AG04449 (cell line): ENCODE measurements at regions not wholly inside any gene's neighbourhood (a gene's known extent, or its start where the extent isn't known, plus 50 kb on each side); places are given as distances from the start of the nearest gene placed in this dataset.

Experiments used
- CTCF ChIA-PET: fragments of 350-600 bp; formaldehyde crosslinking; extraction: SDS; loops from one replicate; lab custom pipeline; 2021; ENCODE audit warnings: antibody characterized with exemption; lab: Yijun Ruan, JAX
- POLR2A ChIA-PET: fragments of 400-600, 350-600 bp; formaldehyde crosslinking; extraction: SDS; loops from one replicate; lab custom pipeline; 2020; ENCODE audit warnings: antibody characterized with exemption, inconsistent platforms; lab: Yijun Ruan, JAX
- DNase-seq: peaks from one replicate; pipeline ENCODE4 v3.0.0-alpha.2; 2010; ENCODE audit warnings: low read depth, low spot score
- H3K4me3 ChIP-seq: 2 replicates; pipeline ENCODE4 v1.5.1; 2011; ENCODE audit warnings: low read depth, mild to moderate bottlenecking, control low read depth, low read length
- CTCF ChIP-seq: IDR thresholded peaks from one replicate; pipeline ENCODE4 v1.5.1; 2011; ENCODE audit warnings: mild to moderate bottlenecking, moderate library complexity, low read length, control low read depth, inconsistent platforms; ENCODE audit not compliant: insufficient read depth; ENCODE audit errors: missing control alignments

- no peak for TF ChIP-seq CTCF
- CTCF ChIA-PET = no interaction called here
- DNase-seq = no peak
Observed at GRCh38 chr5:27548484-27548883, 510.1 kb upstream of the CDH9 start.

GRCh38 chr5:27535031-27535557 is 496.7 kb upstream of the CDH9 start:
- no peak for DNase-seq
- ChIA-PET POLR2A (no interaction called here), CTCF (interaction anchor here (0.7 kb wide), 1 partner anchor 15 kb away, joined by 3 read pairs; no protein-coding TSS in a partner anchor)
- TF ChIP-seq CTCF = no peak
- H3K4me3 ChIP-seq = no peak overlapping the region

More at GRCh38 chr5:27548484-27548883, 510.1 kb upstream of the CDH9 start:
- H3K4me3 ChIP-seq = no peak overlapping the region
- POLR2A ChIA-PET = no interaction called here

GRCh38 chr5:27532305-27532704 is 493.9 kb upstream of the CDH9 start:
- CTCF ChIA-PET = no interaction called here
- POLR2A ChIA-PET = no interaction called here
- no peak for DNase-seq
- no peak for TF ChIP-seq CTCF
- H3K4me3 ChIP-seq = no peak overlapping the region

GRCh38 chr5:27524515-27524914 is 486.1 kb upstream of the CDH9 start:
- no peak for DNase-seq
- POLR2A ChIA-PET = no interaction called here
- TF ChIP-seq CTCF = no peak
- CTCF ChIA-PET = no interaction called here
- H3K4me3 ChIP-seq = no peak overlapping the region

- H3K4me3 ChIP-seq = no peak overlapping the region
- POLR2A ChIA-PET = no interaction called here
- CTCF ChIA-PET = no interaction called here
- no peak for DNase-seq
- no peak for TF ChIP-seq CTCF
Observed at GRCh38 chr5:27523629-27524028, 485.2 kb upstream of the CDH9 start.

GRCh38 chr5:27516437-27516836 is 478.1 kb upstream of the CDH9 start:
- TF ChIP-seq CTCF = no peak
- CTCF ChIA-PET = no interaction called here
- POLR2A ChIA-PET = no interaction called here

More at GRCh38 chr5:27516437-27516836, 478.1 kb upstream of the CDH9 start:
- DNase-seq = no peak
- no peak overlapping the region for H3K4me3 ChIP-seq
